Stromal cell of bone marrow (primary cell): ENCODE measurements at regions not wholly inside any gene's neighbourhood (a gene's known extent, or its start where the extent isn't known, plus 50 kb on each side); places are given as distances from the start of the nearest gene placed in this dataset.
"Not testable (repeated sequence)": the region's sequence is repeated elsewhere in the genome, so short reads cannot be mapped to it uniquely, and the experiment has no call there.

Experiments
- DNase-seq: peaks from one replicate; pipeline ENCODE4 v3.0.0-alpha.2; 2012; ENCODE audit warnings: low read depth

GRCh38 chr13:86579662-86580061 lies 780.4 kb upstream of the SLITRK6 start:
- DNase-seq = no peak

DNA sequence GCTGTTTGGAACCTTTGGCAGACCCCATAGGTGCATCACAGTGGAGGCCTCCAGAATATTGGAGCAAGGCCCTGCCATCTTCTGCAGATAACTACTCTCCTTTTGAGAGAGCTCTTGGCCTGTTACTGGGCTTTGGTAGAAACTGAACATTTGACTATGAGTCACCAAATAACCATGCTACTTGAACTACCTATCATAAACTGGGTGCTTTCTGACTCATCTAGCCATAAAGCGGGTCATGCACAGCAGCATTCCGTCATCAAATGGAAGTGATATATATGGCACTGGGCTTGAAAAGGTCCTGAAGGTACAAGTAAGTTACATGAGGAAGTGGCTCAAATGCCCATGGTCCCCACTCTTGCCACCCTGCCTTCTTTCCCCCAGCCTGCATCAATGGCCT lies 782.5 kb upstream of the SLITRK6 start:
- no peak for DNase-seq

- DNase-seq = no peak
These were observed 785.1 kb upstream of the SLITRK6 start for GRCh38 chr13:86584301-86584700.

DNA sequence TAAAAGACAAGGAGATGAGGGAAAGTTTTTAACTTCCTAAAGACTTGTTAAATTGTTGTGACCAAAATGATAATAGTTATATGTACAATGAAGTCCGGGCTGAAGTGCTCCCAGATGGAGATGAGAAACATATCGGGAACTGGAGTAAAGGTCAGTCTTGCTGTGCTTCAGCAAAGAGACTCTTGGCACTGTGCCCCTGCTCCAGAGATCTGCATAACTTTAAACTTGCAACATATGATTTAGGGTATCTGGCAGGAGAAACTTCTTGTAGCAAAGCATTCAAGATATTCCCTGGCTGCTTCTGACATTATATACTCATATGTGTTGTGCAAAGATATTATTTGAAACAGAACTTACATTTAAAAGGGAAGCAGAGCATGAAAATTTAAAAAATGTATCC lies 786.6 kb upstream of the SLITRK6 start:
- DNase-seq = peak; percentile 13

- no peak for DNase-seq
These were observed 792.6 kb upstream of the SLITRK6 start for GRCh38 chr13:86591862-86592261.

DNA sequence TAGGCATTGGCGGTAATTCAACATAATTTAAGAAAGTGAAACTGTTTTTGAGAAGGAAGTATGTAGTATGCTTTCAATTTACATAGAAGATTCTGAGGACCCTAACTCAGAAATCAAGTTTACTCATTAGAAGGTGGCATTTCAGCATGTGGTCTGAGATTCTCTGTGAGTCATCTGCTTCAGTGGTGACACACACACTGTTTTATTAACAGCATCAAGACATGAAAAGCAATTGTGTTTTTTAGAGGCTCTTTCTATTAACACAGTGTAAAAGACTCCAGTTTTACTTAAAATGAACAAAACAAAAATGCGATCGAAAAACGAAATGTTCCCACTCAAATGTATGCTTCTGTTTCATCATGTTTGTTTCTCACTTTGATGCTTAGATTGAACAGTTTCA lies 802.1 kb upstream of the SLITRK6 start:
- DNase-seq = no peak

- no peak for DNase-seq
These were observed 807.0 kb upstream of the SLITRK6 start for GRCh38 chr13:86606264-86606663.

- DNase-seq = no peak
These were observed 809.5 kb upstream of the SLITRK6 start for GRCh38 chr13:86608701-86609100.

DNA sequence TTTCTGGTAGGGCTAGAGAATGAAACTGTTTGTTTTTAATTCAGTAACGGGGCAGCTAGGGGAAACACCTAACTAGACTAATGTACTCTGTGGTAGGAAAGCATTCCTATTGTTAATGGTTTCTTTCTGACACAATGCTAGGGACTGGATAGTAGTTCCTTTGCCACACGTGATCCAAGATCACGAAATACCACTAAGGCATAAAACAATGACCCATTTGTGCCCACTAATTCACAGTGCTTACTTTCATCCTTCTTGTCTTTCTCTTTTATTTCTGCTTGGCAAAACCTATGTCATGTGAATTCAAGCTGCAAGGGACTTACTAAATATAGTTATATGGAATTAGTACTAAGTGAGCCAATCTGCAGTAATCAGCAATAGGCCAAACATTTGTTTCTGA lies 834.1 kb upstream of the SLITRK6 start:
- no peak for DNase-seq

DNA sequence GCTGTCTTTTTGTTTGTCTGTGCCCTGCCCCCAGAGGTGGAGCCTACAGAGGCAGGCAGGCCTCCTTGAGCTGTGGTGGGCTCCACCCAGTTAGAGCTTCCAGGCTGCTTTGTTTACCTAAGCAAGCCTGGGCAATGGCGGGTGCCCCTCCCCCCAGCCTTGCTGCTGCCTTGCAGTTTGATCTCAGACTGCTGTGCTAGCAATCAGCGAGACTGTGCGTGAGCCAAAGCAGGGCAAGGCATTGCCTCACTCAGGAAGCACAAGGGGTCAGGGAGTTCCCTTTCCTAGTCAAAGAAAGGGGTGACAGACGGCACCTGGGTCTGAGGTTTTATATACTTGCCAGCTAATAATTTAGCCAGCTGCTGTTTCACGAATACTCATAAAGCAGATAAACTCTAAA lies 852.0 kb upstream of the SLITRK6 start:
- DNase-seq = not testable (repeated sequence)

DNA sequence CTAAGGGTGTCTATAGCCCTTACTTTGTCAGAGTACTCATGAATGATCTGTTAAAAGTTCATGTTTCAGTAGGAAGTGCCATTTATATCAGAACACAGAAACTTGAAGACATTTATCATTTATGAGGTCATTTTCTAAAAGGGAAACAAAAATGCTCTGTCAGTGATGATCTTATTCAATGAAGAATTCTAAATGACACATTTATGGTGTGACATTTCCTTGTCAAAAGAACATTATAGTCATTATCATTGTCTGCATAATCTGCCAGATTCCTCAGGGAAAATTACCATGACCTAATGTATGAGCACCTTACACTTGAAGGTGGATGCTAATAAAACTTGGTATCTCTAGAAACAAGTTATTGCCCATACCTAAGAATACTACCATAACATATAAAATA lies 853.8 kb upstream of the SLITRK6 start:
- no peak for DNase-seq

- no peak for DNase-seq
These were observed 856.3 kb upstream of the SLITRK6 start for GRCh38 chr13:86655561-86655960.

DNA sequence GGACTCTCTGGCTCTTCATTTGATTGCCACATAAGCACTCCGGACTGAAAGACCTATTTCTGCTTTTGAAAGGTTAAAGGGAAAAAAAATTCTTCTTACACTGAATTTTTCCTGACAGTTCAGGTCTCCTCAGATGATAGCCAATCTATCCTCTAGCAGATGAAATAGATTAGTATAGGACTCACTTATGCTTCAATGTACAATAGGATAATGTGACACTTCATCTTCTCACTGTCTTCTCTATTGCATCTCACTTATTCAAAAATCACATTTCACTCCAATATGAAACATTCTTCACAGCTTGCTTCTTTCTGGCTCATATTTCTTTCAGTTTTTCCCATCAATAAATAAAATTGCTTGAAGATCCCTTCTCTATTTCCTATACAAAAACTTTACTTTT lies 860.9 kb upstream of the SLITRK6 start:
- no peak for DNase-seq

- DNase-seq = no peak
These were observed 866.6 kb upstream of the SLITRK6 start for GRCh38 chr13:86665842-86666241.

DNA sequence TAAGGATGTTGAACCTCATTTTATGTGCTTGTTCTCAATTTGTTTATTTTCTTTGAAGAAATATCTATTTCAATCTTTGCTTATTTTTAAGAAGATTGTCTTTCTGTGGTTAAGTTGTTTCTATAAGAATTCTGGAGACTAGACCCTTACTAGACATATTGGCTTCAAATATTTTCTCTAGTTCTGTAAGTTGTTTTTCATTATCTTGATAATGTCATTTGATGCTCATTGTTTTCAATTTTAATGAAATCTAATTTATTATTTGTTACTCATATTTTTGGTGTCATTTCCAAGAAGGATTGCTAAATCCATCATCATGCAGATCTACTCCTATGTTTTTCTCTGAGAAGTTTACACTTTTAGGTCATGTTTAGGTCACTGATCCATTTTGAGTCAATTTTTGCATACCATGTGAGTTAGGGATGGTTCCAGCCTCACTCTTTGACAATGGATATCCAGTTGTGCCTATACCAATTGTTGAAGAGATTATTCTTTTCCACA lies 874.8 kb upstream of the SLITRK6 start:
- no peak for DNase-seq

- no peak for DNase-seq
These were observed 882.0 kb upstream of the SLITRK6 start for GRCh38 chr13:86681223-86681622.

DNA sequence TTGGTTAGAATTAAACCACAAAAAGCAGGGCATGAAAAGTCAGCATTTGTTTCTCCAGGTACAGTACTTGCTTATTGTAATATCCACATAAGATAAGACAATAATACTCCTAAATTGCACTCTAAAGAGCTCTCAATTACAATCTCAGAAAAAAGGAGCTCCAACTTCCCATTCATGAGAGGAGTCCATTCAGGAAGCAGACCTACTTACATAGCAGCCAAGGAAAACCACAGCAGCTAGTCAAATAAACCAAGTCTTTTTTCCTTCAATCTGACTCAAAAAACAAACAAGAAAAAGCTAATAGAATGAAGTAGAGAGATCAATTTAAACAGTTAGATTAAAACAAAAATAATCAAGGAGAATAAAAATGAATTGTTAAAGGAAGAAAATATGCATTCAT lies 885.2 kb upstream of the SLITRK6 start:
- DNase-seq = no peak

DNA sequence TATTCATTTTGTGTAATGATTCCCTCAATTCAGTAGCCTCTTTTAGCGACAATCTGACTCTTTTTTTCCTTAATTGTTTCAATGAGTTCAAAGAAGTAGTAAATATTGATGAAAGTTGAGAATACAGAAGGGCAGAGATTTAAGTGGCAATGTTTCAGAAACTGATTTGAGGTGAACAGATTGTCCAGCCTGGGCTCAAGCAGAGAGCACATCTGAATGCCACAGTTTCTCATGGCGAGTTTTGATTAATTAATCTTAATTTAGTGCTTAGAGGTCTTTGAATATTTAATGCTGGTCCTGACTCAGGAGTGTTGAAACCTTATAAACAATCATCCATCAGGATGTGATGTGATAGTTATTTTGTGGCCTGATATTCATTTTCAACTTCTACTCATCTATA lies 890.7 kb upstream of the SLITRK6 start:
- DNase-seq = no peak

- no peak for DNase-seq
These were observed 893.1 kb upstream of the SLITRK6 start for GRCh38 chr13:86692291-86692690.

- DNase-seq = no peak
These were observed 910.8 kb upstream of the SLITRK6 start for GRCh38 chr13:86710013-86710412.

DNA sequence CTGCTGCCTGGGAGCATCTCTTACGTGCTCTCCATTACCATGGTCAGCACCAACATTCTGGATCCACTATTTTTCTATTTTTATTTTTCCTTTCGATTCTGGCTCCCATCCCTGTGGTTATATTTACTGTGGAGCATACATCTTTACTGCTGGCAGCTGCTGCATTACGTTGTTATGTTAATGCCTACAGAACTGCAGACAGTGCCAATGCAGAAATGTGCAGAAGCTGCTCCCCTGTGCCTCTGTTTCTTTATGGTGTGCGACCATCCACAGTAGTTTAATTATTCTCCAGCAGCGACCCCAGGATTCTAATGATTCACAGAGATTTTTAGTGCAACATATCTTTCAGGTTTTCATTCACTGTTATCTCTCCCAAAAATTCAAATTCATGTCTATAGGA lies 911.7 kb upstream of the SLITRK6 start:
- no peak for DNase-seq

DNA sequence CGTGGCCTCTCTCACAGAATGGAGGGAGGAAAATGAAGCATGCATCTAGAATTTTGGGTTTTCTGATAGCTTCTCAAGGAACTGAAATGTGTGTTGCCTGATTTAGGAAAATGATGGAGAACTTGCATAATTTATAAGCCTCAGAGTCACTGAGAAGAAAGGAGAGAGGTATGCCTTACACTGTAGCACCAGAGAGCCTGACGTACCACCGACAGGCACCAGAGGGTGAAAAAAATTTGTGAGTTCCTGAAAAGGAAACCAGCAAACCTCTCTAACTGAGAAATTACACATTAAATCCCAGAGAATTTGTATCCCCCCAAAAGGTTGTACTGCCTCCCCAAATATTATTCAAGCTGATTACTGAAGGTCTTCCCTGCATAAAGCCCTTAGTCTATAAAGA lies 915.3 kb upstream of the SLITRK6 start:
- no peak for DNase-seq

DNA sequence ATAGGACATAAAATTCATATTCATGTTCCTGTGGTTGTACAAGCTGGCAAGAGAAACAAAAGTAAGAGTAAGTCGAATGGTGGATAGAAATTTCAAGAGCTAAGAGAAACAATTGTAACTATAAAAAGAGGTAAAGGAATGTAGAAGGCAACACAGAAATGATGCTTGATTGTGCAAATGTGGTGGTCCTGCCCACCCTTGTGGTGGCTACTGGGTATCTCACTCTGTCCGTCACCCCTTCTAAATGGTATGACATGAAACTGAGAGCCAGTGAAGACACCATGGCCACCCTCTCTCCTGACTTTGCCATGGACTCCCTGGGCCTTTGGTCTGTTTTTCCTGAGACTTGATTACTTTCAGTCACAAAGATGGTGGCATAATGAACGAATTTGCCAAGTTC lies 925.9 kb upstream of the SLITRK6 start:
- no peak for DNase-seq

- no peak for DNase-seq
These were observed 930.0 kb upstream of the SLITRK6 start for GRCh38 chr13:86729206-86729605.

GRCh38 chr13:86731987-86732386 lies 932.8 kb upstream of the SLITRK6 start:
- DNase-seq = no peak
